ENCODE measurements at regions not wholly inside any gene's neighbourhood (a gene's known extent, or its start where the extent isn't known, plus 50 kb on each side); places are given as distances from the start of the nearest gene placed in this dataset.
A peak's percentile ranks its signal among the peaks of the same experiment; 100 is the strongest.

DNA sequence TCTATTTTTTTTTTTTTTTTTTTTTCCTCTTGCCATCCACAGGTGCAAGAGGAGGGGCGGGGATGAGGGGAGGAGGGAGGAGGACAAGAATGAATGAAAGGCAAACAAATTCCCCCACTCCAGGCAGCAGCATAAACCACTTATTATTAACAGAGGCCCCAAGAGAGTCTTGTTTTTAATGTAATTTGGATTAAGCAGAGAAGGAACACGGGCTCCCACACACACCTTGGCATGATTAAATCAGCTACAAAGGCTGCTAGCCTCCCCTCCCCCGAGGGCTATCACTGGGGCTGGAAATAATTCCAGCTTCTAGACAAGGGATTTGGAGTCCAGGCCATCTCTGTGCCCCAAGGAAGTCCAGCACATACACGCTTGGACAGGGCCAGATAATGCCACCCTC lies 93.4 kb upstream of the DRD2 start:
- Histone ChIP-seq H3K27ac (no peak overlapping the region), H3K9me3 (ENCODE audit: severe bottlenecking) (no peaks in the 10 kb centered on the region), H3K36me3 (no peaks in the 10 kb centered on the region), H3K4me3 (ENCODE audit: low read depth, low read length) (no peak overlapping the region), H3K27me3 (ENCODE audit: insufficient read depth, low read depth, severe bottlenecking) (no peaks in the 10 kb centered on the region)
- TF ChIP-seq, protein P1, sequence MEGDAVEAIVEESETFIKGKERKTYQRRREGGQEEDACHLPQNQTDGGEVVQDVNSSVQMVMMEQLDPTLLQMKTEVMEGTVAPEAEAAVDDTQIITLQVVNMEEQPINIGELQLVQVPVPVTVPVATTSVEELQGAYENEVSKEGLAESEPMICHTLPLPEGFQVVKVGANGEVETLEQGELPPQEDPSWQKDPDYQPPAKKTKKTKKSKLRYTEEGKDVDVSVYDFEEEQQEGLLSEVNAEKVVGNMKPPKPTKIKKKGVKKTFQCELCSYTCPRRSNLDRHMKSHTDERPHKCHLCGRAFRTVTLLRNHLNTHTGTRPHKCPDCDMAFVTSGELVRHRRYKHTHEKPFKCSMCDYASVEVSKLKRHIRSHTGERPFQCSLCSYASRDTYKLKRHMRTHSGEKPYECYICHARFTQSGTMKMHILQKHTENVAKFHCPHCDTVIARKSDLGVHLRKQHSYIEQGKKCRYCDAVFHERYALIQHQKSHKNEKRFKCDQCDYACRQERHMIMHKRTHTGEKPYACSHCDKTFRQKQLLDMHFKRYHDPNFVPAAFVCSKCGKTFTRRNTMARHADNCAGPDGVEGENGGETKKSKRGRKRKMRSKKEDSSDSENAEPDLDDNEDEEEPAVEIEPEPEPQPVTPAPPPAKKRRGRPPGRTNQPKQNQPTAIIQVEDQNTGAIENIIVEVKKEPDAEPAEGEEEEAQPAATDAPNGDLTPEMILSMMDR (IDR thresholded peaks at IDR 0.05; ENCODE audit: low read depth, low read length): no peak
- DNase-seq: peak; percentile 52

DNA sequence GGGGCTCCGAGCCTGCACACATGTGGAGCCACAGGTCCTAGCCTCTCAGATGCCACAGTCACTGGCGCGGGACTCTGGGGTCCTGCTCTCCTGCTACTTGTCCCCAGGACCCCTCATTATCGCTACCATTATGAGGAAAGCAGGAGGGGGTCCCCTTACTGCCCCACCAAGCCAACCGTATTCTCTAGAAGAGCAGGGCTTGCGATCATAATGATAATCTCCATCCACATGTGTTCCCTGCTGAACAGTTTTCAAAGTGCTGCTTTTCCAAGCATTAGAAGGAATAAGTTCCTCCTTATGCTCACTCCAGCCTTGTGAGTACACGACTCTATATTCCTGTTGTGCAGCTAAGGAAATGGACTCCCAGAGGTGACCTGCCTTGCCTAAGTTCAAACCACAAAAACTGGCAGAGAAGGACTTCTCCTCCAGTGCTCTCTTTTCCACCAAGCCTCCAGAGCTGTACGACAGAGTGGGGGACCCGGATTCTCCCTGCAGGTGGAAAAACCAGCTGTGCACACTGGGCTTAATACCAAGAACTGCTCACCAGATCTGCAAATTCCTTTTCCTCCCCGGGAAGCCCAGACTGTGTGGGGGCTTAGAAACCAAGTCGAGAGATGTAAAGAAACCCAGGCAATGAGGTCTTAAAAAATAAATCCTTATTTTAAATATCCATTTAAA lies 92.8 kb upstream of the DRD2 start:
- H3K9me3 ChIP-seq (ENCODE audit: severe bottlenecking): no peaks in the 10 kb centered on the region
- no peak overlapping the region for H3K4me3 ChIP-seq (ENCODE audit: low read depth, low read length)
- DNase-seq: no peak
- no peaks in the 10 kb centered on the region for H3K36me3 ChIP-seq
- no peaks in the 10 kb centered on the region for H3K27me3 ChIP-seq (ENCODE audit: insufficient read depth, low read depth, severe bottlenecking)
- TF ChIP-seq, protein P1 (IDR thresholded peaks at IDR 0.05; ENCODE audit: low read depth, low read length): no peak
- no peak overlapping the region for H3K27ac ChIP-seq

DNA sequence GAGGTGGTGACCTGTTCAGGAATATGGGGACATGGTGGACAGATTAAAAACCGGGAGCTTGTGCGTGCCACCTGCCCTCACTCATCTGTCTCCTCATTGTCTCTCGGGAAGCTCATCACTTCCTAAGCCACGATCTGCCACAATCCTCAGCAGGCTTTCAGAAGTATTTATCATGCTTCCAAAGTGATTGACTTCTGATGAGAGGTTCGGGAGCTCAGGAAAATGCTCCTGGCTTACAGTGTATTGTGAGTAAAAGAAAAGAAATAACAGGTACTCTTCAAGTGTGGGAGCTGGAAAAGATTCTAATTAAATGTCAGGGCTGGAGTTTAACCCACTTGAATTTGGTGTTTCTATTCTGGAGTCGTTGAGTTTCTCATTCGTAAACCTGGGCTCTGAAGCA lies 91.9 kb upstream of the DRD2 start:
- no peaks in the 10 kb centered on the region for H3K27me3 ChIP-seq (ENCODE audit: insufficient read depth, low read depth, severe bottlenecking)
- TF ChIP-seq, protein P1 (IDR thresholded peaks at IDR 0.05; ENCODE audit: low read depth, low read length): no peak

DNA sequence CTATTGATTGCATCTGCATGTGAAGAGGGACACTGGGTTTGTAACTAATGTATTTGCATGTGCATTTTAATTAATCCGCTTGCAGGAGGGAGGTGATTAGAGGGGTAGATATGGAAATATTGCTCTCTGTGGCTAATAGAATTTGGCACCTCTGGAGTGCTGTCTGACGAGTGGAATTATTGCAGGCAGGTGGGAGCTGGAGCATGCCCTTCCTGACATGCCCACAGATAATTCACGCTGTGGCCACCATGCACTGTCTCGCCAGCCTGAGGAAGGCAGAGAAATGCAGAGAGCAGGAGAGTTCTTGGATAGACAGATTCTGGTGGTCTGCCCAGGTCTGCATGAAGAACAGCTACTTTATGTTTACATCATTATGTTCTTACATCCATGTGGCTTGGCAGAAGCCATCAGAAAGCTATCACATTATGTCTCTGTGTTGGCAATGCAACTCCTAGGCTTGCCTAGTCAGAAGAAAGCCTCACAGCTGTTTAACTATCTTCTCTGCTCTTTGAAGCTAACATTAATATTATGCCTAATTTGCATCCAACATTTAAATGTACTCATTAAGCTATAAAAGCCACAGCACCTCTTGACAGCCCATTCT lies 89.4 kb upstream of the DRD2 start:
- DNase-seq: no peak
- H3K27ac ChIP-seq: no peak overlapping the region
- H3K9me3 ChIP-seq (ENCODE audit: severe bottlenecking): no peaks in the 10 kb centered on the region
- H3K27me3 ChIP-seq (ENCODE audit: insufficient read depth, low read depth, severe bottlenecking): no peaks in the 10 kb centered on the region
- H3K4me3 ChIP-seq (ENCODE audit: low read depth, low read length): no peak overlapping the region
- no peaks in the 10 kb centered on the region for H3K36me3 ChIP-seq
- TF ChIP-seq, protein P1 (IDR thresholded peaks at IDR 0.05; ENCODE audit: low read depth, low read length): no peak

More for the DNA sequence above, 91.9 kb upstream of the DRD2 start:
- H3K4me3 ChIP-seq (ENCODE audit: low read depth, low read length): no peak overlapping the region
- H3K27ac ChIP-seq: no peak overlapping the region
- no peaks in the 10 kb centered on the region for H3K9me3 ChIP-seq (ENCODE audit: severe bottlenecking)
- no peaks in the 10 kb centered on the region for H3K36me3 ChIP-seq
- DNase-seq: peak; percentile 48

DNA sequence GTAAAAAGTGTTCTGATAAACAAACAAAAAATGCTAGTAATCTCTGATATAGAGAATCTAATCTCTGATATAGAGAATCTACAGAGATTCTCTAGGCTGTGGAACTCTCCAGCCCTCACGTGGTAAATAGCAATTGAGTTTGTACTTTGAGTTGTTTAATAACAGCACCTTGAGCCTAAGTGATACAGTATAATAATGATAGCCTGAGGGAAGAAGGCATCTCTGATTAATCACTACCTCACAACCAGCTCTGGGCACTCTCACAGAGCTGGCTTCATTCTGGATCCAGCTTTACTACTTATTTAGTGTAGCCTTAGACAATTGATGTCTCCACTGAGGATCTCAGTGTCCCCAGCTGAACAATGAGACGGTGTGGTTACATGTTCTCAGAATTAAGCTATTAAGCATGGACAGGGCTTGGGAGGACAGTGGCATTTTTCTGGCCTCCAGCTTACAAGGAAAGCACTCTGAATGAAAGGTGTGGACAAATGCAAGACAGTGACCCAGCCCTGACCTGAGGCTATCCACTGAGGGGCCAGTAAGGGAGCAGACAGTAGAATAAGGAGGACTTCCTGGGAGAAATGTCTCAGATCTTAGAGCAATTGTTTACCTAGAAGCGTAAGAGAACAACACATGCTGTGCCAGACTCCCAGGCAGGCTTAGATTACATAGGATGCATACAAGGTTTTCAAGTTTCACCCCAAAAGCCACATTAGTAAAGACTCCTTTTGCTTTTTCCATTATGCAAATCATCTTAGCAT lies 88.7 kb upstream of the DRD2 start:
- no peaks in the 10 kb centered on the region for H3K27me3 ChIP-seq (ENCODE audit: insufficient read depth, low read depth, severe bottlenecking)
- no peak overlapping the region for H3K4me3 ChIP-seq (ENCODE audit: low read depth, low read length)
- DNase-seq: no peak
- no peaks in the 10 kb centered on the region for H3K9me3 ChIP-seq (ENCODE audit: severe bottlenecking)
- no peaks in the 10 kb centered on the region for H3K36me3 ChIP-seq
- TF ChIP-seq, protein P1 (IDR thresholded peaks at IDR 0.05; ENCODE audit: low read depth, low read length): no peak
- H3K27ac ChIP-seq: no peak overlapping the region
